Hematopoietic multipotent progenitor cell (in vitro differentiated cells): ENCODE measurements at regions not wholly inside any gene's neighbourhood (a gene's known extent, or its start where the extent isn't known, plus 50 kb on each side); places are given as distances from the start of the nearest gene placed in this dataset.
A peak's percentile ranks its signal among the peaks of the same experiment; 100 is the strongest.
"Not testable (repeated sequence)": the region's sequence is repeated elsewhere in the genome, so short reads cannot be mapped to it uniquely, and the experiment has no call there.

Experiments
- DNase-seq, 3 donors: peaks; one replicate each; pipeline ENCODE4 v3.0.0-alpha.2; 2011 to 2015; ENCODE audit warnings: low read depth in 2 of 3, low spot score in 2 of 3

DNA sequence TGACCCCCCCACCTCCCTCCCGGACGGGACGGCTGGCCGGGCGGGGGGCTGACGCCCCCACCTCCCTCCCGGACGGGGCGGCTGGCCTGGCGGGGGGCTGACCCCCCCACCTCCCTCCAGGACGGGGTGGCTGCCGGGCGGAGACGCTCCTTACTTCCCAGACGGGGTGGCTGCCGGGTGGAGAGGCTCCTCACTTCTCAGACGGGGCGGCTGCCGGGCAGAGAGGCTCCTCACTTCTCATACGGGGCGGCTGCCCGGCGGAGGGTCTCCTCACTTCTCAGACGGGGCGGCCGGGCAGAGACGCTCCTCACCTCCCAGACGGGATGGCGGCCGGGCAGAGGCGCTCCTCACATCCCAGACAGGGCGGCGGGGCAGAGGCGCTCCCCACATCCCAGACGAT lies 84.7 kb downstream of the OR2B2 start:
- DNase-seq: not testable (repeated sequence)

DNA sequence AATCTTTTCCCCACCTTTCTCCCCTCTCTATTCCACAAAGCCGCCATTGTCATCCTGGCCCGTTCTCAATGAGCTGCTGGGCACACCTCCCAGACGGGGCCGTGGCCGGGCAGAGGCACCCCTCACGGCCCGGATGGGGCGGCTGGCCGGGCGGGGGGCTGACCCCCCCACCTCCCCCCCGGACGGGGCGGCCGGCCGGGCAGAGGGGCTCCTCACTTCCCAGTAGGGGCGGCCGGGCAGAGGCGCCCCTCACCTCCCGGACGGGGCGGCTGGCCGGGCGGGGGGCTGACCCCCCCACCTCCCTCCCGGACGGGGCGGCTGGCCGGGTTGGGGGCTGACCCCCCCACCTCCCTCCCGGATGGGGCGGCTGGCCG lies 85.6 kb downstream of the OR2B2 start:
- not testable (repeated sequence) for DNase-seq

DNA sequence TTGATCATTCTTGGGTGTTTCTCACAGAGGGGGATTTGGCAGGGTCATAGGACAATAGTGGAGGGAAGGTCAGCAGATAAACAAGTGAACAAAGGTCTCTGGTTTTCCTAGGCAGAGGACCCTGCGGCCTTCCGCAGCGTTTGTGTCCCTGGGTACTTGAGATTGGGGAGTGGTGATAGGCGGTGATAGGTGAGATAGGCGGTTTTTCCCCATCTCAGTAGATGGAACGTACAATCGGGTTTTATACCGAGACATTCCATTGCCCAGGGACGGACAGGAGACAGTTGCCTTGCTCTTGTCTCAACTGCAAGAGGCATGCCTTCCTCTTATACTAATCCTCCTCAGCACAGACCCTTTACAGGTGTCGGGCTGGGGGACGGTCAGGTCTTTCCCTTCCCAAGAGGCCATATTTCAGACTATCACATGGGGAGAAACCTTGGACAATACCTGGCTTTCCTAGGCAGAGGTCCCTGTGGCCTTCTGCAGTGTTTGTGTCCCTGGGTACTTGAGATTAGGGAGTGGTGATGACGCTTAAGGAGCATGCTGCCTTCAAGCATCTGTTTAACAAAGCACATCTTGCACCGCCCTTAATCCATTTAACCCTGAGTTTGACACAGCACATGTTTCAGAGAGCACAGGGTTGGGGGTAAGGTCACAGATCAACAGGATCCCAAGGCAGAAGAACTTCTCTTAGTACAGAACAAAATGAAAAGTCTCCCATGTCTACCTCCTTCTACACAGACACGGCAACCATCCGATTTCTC lies 86.2 kb downstream of the OR2B2 start:
- not testable (repeated sequence) for DNase-seq

DNA sequence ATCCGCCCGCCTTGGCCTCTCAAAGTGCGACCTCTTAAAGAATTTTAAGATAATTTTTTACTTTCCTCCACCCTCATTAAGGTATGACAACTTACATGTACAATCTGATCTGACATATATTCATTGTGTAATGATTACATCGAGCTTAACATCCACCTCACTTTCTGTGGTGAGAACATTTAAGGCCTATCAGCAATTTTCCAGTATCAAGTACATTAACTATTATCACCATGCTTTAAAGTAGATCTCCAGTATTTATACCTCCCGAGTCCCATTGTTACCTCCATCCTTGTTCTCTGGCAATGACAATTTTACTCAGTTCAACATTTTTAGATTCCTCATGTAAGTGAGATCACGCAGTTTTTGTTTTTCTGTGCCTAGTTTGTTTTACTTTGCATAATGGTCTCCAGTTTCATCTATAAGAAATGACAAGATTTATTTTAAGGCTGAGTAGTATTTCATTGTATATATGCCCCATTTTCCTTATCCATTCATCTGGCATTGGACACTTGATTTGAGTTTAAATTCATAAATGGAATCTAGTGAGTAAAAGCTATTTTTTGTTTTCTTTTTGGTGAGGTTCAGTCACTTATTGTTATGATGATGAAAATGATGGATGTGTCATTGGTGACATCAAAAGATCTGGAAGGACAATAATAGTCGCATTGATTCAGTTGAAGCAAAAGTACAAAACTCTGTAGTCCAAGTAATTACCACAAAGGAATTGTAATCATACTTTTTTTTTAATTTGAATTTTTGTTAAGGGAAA lies 87.0 kb downstream of the OR2B2 start:
- DNase-seq: no peak

DNA sequence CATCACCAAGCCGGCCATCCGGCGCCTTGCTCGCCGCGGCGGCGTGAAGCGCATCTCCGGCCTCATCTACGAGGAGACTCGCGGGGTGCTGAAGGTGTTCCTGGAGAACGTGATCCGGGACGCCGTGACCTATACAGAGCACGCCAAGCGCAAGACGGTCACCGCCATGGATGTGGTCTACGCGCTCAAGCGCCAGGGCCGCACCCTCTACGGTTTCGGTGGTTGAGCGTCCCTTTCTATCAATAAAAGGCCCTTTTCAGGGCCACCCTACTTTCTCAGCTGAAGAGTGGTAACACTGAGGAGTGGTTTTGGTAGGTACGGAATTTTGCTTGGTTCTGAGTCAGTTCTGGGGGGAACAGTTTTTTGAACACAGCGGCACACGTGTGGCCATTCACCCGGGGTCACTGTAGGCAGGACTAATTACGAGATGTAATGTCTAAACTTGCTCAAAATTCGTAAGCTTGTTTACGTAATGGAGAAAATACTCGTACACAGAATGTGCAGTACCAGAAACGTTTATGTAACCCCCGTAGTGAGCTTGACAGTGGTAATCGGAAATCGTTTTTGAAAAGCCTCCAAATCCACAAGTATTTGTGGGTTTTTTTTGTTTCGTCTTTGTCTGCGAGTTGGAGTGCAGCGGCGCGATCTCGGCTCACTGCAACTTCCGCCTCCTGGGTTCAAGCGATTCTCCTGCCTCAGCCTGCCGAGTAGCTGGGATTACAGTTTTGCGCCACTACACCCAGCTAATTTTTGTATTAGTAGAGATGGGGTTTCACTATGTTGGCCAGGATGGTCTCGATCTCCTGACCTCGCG lies 87.8 kb downstream of the OR2B2 start:
- DNase-seq: peak in 2 of 3 donors; percentile 55 to 63

DNA sequence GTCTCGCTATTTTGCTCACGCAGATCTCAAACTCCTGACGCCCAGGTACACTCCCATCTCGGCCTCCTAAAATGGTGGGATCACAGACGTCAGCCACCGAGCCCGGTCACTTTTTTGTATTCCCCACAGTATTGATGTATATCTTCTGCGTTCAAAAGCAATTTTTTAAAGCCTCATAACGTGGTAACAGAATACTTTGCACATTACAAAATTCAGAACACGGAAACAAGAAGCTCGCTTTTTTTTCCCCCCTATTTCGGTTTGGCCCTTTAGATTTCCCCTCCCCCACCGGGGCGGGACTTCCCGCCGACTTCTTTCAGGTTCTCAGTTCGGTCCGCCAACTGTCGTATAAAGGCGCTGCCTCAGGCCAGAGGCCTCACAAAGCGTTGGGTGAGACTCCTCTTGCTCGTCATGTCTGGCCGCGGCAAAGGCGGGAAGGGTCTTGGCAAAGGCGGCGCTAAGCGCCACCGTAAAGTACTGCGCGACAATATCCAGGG lies 88.4 kb downstream of the OR2B2 start:
- peak in 2 of 3 donors; percentile 65 to 83 for DNase-seq

DNA sequence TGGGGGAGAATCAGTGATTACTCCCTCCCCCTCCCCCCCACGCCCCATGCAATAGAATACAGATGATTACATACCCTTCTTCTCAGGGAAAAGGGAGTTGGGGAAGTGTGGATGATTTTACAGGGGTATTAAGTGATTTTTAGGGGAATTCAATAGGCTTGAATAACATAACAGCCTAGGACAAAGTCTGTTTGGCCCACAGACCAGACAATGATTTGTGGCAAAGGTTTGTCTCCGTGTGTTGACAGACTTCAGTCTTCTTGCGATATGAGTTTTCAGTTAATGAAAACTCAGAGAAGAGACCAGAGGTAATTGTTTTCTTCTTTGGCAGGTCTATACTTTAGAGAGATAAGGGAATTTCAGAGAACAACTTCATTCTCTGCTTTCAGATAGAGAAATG lies 95.3 kb downstream of the OR2B2 start:
- no peak for DNase-seq

DNA sequence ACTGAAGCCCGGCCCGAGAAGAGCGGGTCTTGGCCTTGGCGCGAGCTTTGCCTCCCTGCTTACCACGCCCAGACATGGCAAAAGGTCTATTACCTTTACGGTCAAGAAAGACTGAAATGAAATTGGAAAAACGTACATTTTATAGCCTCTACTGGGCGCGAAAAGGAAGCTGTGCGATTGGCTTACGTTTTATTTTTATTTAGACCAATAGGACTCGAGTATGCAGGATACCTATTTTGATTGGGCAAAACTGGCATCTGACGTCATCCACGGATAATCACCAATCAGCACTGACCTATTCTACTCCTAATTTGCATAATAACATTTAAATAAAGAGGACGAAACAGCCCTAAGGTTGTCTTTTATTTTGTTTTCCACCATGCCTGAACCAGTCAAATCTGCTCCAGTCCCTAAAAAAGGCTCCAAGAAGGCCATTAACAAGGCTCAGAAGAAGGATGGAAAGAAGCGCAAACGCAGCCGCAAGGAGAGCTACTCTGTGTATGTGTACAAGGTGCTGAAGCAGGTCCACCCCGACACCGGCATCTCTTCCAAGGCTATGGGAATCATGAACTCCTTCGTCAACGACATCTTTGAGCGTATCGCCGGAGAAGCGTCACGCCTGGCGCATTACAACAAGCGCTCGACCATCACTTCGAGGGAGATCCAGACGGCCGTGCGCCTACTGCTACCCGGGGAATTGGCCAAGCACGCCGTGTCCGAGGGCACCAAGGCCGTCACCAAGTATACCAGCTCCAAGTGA lies 97.4 kb downstream of the OR2B2 start:
- DNase-seq: peak; percentile 63 to 98 (median 92)

DNA sequence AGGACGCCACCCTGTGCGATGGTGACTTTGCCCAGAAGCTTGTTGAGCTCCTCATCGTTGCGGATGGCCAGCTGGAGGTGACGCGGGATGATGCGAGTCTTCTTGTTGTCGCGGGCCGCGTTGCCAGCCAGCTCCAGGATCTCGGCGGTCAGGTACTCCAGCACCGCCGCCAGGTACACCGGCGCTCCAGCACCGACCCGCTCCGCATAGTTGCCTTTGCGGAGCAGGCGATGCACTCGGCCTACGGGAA lies 97.9 kb downstream of the OR2B2 start:
- not testable (repeated sequence) for DNase-seq

DNA sequence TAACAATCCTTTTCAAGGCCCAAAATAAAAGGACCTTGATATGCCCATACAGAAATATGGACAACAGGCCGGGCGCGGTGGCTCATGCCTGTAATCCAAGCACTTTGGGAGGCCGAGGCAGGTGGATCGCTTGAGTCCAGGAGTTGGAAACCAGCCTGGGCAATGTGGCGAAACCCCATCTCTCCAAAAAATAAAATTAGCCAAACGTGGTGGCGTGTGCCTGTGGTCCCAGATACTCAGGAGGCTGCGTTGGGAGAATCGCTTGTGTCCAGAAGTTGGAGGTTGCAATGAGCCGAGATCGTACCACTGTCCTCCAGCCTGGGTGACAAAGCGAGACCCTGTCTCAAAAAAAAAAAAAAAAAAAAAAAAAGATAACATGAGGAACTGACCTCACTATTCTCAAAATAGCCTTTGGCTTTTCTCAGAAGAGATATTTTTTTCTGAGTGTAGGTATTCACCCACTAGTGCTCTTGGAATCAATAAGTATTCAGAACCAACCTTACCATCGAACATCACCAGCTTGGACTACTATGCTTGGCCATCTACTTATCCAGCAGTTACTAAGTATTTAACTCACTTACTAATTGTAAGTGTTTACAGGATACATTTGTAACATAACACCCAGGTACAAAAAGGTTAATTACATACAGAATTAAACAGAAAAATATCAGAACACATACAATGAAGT lies 99.2 kb downstream of the OR2B2 start:
- peak in 1 of 3 donors; percentile 5 for DNase-seq

DNA sequence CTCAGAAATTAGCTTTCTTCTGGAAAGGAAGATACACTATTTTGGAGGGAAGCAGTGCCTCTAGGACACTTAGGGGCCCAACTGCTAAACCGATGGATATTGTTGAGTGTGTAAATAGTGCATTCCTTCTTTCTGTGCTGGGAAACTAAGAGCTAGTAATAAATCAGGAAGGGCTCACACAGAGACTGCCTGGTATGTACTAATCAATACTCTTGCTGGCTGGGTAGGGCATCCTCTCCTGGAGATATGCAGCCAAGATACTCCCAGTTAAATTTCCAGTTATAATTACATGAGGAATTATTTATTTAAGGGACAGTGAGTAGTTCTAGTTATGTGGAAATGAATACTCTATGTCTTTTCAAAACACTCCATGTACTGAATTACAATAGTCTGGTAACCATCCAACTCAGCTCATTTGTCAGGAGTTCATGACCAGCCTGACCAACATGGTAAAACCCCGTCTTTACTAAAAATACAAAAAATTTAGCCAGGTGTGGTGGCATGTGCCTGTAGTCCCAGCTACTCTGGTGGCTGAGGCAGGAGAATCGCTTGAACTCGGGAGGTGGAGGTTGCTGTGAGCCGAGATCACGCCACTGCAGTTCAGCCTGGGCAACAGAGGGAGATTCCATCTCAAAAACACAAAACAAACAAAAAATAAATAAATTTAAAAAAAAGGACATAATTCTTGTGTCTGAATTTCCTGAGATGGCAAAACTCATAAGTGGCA lies 100.0 kb downstream of the OR2B2 start:
- no peak for DNase-seq

DNA sequence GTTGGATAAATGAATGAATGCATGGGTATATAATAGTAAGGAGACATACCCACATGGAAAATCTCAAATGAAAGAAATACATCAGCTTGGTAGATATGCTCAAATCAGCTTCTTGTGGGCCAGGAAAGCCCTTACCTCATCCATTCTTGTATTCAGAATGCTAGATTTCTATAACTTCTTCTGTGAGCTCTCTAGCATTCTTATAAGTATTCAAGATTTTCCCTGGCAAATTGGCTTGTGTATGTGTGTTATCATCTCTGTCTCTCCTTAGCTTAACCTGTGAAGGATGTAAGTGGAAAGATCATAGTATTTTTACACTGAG lies 100.8 kb downstream of the OR2B2 start:
- DNase-seq: no peak

DNA sequence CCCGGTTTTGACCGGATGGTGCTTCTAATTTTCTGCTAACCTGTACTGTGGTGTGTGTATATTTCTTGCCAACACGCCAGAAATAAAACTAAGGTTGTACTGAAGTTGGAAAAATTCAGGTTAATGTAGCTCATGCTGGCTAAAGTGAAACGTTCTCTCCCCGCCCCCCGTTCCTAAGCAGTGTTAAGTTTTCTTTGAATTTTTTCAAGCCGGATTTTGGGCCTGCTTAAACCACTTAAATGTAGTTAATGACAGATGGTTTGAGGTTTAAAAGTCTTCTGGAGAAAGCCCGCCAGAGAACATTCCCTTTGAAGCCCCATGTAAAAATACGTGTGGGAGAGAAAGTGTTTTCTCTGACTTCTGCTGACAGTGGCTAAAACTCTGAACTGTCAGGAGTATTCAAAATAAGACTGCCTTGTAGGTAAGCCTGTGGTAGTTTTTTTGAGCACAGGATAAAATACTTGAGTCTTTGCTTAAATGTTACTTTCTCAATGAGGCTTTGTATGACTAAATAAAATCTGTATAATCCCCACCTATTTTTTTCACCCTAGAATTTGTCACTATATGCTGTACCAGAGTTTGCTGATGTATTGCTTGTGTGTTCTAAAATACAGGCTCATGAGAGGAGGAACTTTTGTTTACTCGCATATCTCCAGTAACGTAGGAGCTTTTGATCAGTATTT lies 101.3 kb downstream of the OR2B2 start:
- DNase-seq: peak in 1 of 3 donors; percentile 21

DNA sequence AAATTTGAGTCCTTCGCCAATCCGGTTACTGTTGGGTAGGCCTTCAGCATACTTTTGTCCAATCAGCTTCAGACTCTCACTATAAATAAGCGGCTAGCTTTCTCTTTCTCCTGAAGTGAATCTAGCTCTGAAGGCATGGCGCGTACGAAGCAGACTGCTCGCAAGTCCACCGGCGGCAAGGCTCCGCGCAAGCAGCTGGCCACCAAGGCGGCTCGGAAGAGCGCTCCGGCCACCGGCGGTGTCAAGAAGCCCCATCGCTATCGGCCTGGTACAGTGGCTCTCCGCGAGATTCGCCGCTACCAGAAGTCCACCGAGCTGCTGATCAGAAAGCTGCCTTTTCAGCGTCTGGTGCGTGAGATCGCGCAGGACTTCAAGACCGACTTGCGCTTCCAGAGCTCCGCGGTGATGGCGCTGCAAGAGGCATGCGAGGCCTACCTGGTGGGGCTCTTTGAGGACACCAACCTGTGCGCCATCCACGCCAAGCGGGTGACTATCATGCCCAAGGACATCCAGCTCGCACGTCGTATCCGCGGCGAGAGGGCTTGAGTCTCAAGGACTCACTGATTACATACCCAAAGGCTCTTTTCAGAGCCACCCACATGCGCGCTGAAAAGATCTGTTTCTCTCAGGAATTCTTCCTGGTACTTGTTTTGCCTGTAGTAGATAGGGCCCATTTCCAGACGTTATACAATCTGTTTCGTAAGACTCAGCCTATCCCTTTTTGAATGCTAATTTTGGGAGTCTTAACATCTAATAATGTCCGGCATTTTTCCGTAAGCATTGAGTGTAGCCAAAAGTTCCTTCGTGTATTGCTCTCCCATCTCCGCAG lies 102.0 kb downstream of the OR2B2 start:
- DNase-seq: peak; percentile 89 to 97 (median 93)

DNA sequence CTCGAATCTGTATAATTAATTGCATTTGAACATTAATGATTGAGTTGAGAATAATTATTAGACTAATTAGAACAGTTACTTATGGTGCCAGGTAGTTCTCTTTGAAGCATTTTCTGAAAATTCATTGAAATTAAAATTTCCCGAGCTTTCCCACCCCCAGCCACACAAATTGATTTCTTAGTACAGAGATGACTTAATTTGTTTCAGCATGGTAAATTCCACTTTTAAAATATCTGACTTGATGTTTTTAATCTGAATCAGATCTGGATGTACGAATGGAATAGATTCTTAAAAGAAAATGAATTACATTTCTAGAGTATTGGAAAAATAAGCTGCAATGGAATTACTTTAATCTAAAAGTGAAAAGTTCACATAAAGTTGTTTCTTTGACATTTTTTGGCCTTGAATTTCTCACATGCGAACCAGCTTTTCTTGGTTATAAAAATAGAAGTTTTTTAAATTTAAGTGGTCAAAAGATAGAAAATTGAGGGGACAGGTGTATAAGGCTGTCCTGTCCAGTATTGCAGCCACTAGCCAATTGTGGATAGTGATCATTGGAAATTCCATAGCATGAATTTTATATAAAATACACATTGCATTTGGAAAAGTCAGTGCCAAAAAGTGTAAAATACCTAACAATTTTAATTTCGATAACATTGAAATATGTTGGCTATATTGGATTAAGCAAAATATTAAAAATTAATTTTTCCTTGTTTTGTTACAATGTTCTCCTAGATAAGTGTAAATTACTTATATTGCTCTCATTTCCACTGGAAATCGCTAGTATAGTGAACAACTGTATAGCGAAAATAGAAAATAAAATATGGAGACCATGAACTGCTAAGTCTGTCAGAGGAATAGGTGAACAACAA lies 102.9 kb downstream of the OR2B2 start:
- peak in 1 of 3 donors; percentile 29 for DNase-seq

DNA sequence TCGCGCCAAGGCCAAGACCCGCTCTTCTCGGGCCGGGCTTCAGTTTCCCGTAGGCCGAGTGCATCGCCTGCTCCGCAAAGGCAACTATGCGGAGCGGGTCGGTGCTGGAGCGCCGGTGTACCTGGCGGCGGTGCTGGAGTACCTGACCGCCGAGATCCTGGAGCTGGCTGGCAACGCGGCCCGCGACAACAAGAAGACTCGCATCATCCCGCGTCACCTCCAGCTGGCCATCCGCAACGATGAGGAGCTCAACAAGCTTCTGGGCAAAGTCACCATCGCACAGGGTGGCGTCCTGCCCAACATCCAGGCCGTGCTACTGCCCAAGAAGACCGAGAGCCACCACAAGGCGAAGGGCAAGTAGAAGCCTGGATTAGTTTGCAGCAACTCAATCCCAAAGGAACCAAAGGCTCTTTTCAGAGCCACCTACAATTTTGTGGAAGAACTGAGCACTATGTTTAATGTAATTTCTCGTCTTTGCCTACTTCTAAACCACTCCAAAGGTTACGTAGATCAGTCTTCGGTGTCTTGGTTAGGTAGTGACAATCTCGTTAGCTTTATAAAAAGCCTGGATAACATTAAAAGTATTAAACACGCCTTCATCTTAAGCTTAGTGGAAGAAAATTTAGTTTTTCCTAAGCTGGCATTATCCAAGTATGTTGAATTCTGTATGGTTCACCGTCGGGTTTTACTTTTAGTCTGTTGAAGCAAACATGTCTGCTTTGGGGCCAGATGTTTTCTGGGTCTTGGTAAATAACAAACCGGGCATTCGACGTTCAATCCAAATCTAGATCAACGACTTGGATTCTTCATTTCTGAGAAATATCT lies 103.7 kb downstream of the OR2B2 start:
- peak in 1 of 3 donors; percentile 43 for DNase-seq
